H9 (cell line): ENCODE measurements at regions not wholly inside any gene's neighbourhood (a gene's known extent, or its start where the extent isn't known, plus 50 kb on each side); places are given as distances from the start of the nearest gene placed in this dataset.
A peak's percentile ranks its signal among the peaks of the same experiment; 100 is the strongest.

Source experiments
- DNase-seq: peaks from one replicate; pipeline ENCODE4 v3.0.0-alpha.2; 2017
- H2AFZ ChIP-seq: one replicate; pipeline ENCODE4 v1.6.1; 2013; ENCODE audit warnings: mild to moderate bottlenecking, low read length, control low read depth, moderate library complexity
- H2AK5ac ChIP-seq: 2 replicates; pipeline ENCODE4 v1.6.1; 2013; ENCODE audit warnings: low read length, control low read depth, mixed read lengths; ENCODE audit not compliant: insufficient read length
- H2BK120ac ChIP-seq: one replicate; pipeline ENCODE4 v1.6.1; 2013; ENCODE audit warnings: low read depth, mild to moderate bottlenecking, low read length, control low read depth, inconsistent platforms; ENCODE audit not compliant: poor library complexity, severe bottlenecking
- H2BK12ac ChIP-seq: 2 replicates; pipeline ENCODE4 v1.6.1; 2013; ENCODE audit warnings: low read length, control low read depth, mixed read lengths, low read depth; ENCODE audit not compliant: insufficient read length
- H2BK15ac ChIP-seq: 2 replicates; pipeline ENCODE4 v1.6.1; 2013; ENCODE audit warnings: low read depth, low read length, control low read depth
- H2BK20ac ChIP-seq: one replicate; pipeline ENCODE4 v1.6.1; 2013; ENCODE audit warnings: low read depth, mild to moderate bottlenecking, low read length, control low read depth, inconsistent platforms; ENCODE audit not compliant: poor library complexity, severe bottlenecking
- H2BK5ac ChIP-seq: 2 replicates; pipeline ENCODE4 v1.6.1; 2013; ENCODE audit warnings: low read length, control low read depth, mixed read lengths; ENCODE audit not compliant: insufficient read length
- H3K14ac ChIP-seq: 2 replicates; pipeline ENCODE4 v1.6.1; 2013; ENCODE audit warnings: low read length, control low read depth; ENCODE audit not compliant: insufficient read depth
- H3K18ac ChIP-seq: 2 replicates; pipeline ENCODE4 v1.6.1; 2013; ENCODE audit warnings: low read depth, mild to moderate bottlenecking, mixed read lengths, low read length, control low read depth; ENCODE audit not compliant: insufficient read length
- H3K23ac ChIP-seq: 2 replicates; pipeline ENCODE4 v1.6.1; 2013; ENCODE audit warnings: low read length, control low read depth, mixed read lengths, low read depth; ENCODE audit not compliant: insufficient read length
- H3K23me2 ChIP-seq: 2 replicates; pipeline ENCODE4 v1.6.1; 2013; ENCODE audit warnings: low read depth, mild to moderate bottlenecking, mixed read lengths, low read length, control low read depth; ENCODE audit not compliant: insufficient read length, poor library complexity, severe bottlenecking
- H3K27ac ChIP-seq: 2 replicates; pipeline ENCODE4 v1.5.1; 2013; ENCODE audit warnings: low read length, control low read depth, mixed read lengths, low read depth; ENCODE audit not compliant: insufficient read length
- H3K27me3 ChIP-seq: 2 replicates; pipeline ENCODE4 v1.6.1; 2013; ENCODE audit warnings: low read length, control low read depth, inconsistent platforms; ENCODE audit not compliant: insufficient read depth
- H3K4ac ChIP-seq: 2 replicates; pipeline ENCODE4 v1.6.1; 2013; ENCODE audit warnings: low read depth, mild to moderate bottlenecking, control low read depth, inconsistent platforms, low read length, moderate library complexity
- H3K4me1 ChIP-seq: 2 replicates; pipeline ENCODE4 v1.6.1; 2013; ENCODE audit warnings: low read length, control low read depth, inconsistent platforms; ENCODE audit not compliant: insufficient read depth
- H3K4me2 ChIP-seq: 2 replicates; pipeline ENCODE4 v1.6.1; 2013; ENCODE audit warnings: low read length, control low read depth, mixed read lengths; ENCODE audit not compliant: insufficient read length, insufficient read depth
- H3K56ac ChIP-seq: 2 replicates; pipeline ENCODE4 v1.6.1; 2013; ENCODE audit warnings: low read depth, mild to moderate bottlenecking, mixed read lengths, low read length, control low read depth; ENCODE audit not compliant: insufficient read length
- H3K79me1 ChIP-seq: 2 replicates; pipeline ENCODE4 v1.6.1; 2013; ENCODE audit warnings: low read depth, mild to moderate bottlenecking, moderate library complexity, low read length, control low read depth, inconsistent platforms; ENCODE audit not compliant: insufficient read depth, poor library complexity, severe bottlenecking
- H3K79me2 ChIP-seq: 2 replicates; pipeline ENCODE4 v1.6.1; 2013; ENCODE audit warnings: low read length, control low read depth, inconsistent platforms; ENCODE audit not compliant: insufficient read depth
- H3K9ac ChIP-seq: 2 replicates; pipeline ENCODE4 v1.6.1; 2013; ENCODE audit warnings: low read length, control low read depth, mixed read lengths; ENCODE audit not compliant: insufficient read length; ENCODE audit errors: extremely low read depth
- H3K9me3 ChIP-seq: one replicate; pipeline ENCODE4 v1.6.1; 2013; ENCODE audit warnings: low read depth, low read length, inconsistent platforms; ENCODE audit not compliant: control insufficient read depth
- H3T11ph ChIP-seq: one replicate; pipeline ENCODE4 v1.6.1; 2013; ENCODE audit warnings: mild to moderate bottlenecking, low read length, control low read depth, inconsistent platforms
- H4K20me1 ChIP-seq: one replicate; pipeline ENCODE4 v1.6.1; 2013; ENCODE audit not compliant: control insufficient read depth, insufficient read length, insufficient read depth
- H4K5ac ChIP-seq: 2 replicates; pipeline ENCODE4 v1.6.1; 2013; ENCODE audit warnings: low read depth, mild to moderate bottlenecking, mixed read lengths, low read length, control low read depth; ENCODE audit not compliant: insufficient read length
- H4K8ac ChIP-seq: replicated peaks from 2 replicates; pipeline ENCODE4 v1.6.1; 2013; ENCODE audit warnings: low read length, control low read depth, mixed read lengths, low read depth; ENCODE audit not compliant: insufficient read length
- H4K91ac ChIP-seq: 2 replicates; pipeline ENCODE4 v1.6.1; 2013; ENCODE audit warnings: low read depth, mild to moderate bottlenecking, moderate library complexity, mixed read lengths, low read length, control low read depth; ENCODE audit not compliant: insufficient read length
- H3K27ac Mint-ChIP-seq, 3 experiments: 2 replicates in 2 of 3; 3 replicates in 1 of 3; pipeline ENCODE4 v1.8.0; 2020 to 2021; ENCODE audit warnings: mixed read lengths in 3 of 3, mild to moderate bottlenecking in 1 of 3, moderate library complexity in 1 of 3
- H3K27me3 Mint-ChIP-seq: 2 replicates; pipeline ENCODE4 v1.8.0; 2021; ENCODE audit warnings: low read depth, mild to moderate bottlenecking, moderate library complexity, mixed read lengths
- H3K36me3 Mint-ChIP-seq, 3 experiments: 2 replicates in 2 of 3; 3 replicates in 1 of 3; pipeline ENCODE4 v1.8.0; 2020 to 2021; ENCODE audit warnings: low read depth in 3 of 3, mixed read lengths in 3 of 3; ENCODE audit not compliant: insufficient read depth in 1 of 3
- H3K4me1 Mint-ChIP-seq, 2 experiments: 2 replicates each; pipeline ENCODE4 v1.8.0; 2020; ENCODE audit warnings: mixed read lengths in 2 of 2
- H3K4me3 Mint-ChIP-seq, 2 experiments: 2 replicates in 1 of 2; 3 replicates in 1 of 2; pipeline ENCODE4 v1.8.0; 2020 to 2021; ENCODE audit warnings: mild to moderate bottlenecking in 2 of 2, mixed read lengths in 2 of 2, moderate library complexity in 1 of 2
- H3K9me3 Mint-ChIP-seq, 2 experiments: 2 replicates in 1 of 2; 3 replicates in 1 of 2; pipeline ENCODE4 v1.8.0; 2020; ENCODE audit warnings: mild to moderate bottlenecking in 2 of 2, mixed read lengths in 2 of 2, moderate library complexity in 1 of 2
- WGBS: extraction: QIAGEN DNeasy Blood & Tissue Kit; methylation state at CpG from one replicate; pipeline ENCODE4 v1.1.7; 2013; ENCODE audit warnings: missing lambda C conversion rate, low lambda C conversion rate, mixed read lengths; ENCODE audit not compliant: insufficient read length; ENCODE audit errors: extremely low coverage; 5-methylcytosine and 5-hydroxymethylcytosine counted together
- TF ChIP-seq, protein P1 (sequence below): fragments of 200-600 bp; sonication (generic); conservative IDR thresholded peaks from 3 replicates; pipeline ENCODE4 v1.8.0; 2021; ENCODE audit warnings: antibody characterized with exemption, mild to moderate bottlenecking

DNA sequence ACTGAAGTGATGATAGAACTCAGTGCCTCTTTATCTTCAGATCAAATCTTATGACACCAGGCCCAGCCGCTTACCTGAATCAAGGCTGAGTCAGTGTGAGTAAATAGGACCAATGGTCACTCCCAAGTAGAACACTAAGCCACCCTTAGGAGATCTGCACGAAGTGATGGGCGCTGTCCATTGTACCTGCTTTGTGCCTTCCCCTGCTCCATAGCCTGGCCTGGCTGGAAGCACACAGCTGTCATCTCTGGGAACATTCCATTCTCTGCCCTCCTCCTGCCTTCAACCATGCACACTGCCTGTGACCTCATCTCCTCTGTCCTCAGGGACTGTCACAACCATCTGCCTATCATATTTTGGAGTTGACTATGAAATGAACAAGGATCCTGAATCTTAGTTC lies 279.5 kb upstream of the ASIC2 start:
- Histone ChIP-seq H3K56ac (no peak overlapping the region), H3K18ac (no peak overlapping the region), H2BK20ac (no peak overlapping the region), H3K27ac (no peak overlapping the region), H2BK15ac (no peak overlapping the region), H3K4me2 (no peak overlapping the region), H3K9me3 (no peaks in the 10 kb centered on the region), H4K8ac (no peak overlapping the region), H4K91ac (no peak overlapping the region), H3K23ac (no peak overlapping the region), H3K14ac (no peak overlapping the region), H3K79me1 (no peaks in the 10 kb centered on the region), H3T11ph (no peak overlapping the region), H3K27me3 (no peaks in the 10 kb centered on the region), H2BK5ac (no peak overlapping the region), H2BK12ac (no peak overlapping the region), H3K4me1 (peaks cover 1% of the 10 kb centered on the region; the same call in 1 of the 2 replicates), H4K5ac (no peak overlapping the region), H3K79me2 (no peaks in the 10 kb centered on the region), H3K4ac (no peak overlapping the region), H3K9ac (no peak overlapping the region), H4K20me1 (no peaks in the 10 kb centered on the region), H3K23me2 (no peaks in the 10 kb centered on the region), H2BK120ac (no peak overlapping the region), H2AK5ac (no peak overlapping the region), H2AFZ (no peak overlapping the region)
- TF ChIP-seq, protein P1, sequence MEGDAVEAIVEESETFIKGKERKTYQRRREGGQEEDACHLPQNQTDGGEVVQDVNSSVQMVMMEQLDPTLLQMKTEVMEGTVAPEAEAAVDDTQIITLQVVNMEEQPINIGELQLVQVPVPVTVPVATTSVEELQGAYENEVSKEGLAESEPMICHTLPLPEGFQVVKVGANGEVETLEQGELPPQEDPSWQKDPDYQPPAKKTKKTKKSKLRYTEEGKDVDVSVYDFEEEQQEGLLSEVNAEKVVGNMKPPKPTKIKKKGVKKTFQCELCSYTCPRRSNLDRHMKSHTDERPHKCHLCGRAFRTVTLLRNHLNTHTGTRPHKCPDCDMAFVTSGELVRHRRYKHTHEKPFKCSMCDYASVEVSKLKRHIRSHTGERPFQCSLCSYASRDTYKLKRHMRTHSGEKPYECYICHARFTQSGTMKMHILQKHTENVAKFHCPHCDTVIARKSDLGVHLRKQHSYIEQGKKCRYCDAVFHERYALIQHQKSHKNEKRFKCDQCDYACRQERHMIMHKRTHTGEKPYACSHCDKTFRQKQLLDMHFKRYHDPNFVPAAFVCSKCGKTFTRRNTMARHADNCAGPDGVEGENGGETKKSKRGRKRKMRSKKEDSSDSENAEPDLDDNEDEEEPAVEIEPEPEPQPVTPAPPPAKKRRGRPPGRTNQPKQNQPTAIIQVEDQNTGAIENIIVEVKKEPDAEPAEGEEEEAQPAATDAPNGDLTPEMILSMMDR, result no peak
- H3K4me3 Mint-ChIP-seq, result no peak overlapping the region
- no peaks in the 10 kb centered on the region for H3K36me3 Mint-ChIP-seq
- no CpG with 5 or more reads among the region's 3 CpGs for WGBS
- peaks cover 3% of the 10 kb centered on the region; the same call in 1 of the 2 replicates for H3K27me3 Mint-ChIP-seq
- DNase-seq, result peak; percentile 48
- H3K9me3 Mint-ChIP-seq, result no peaks in the 10 kb centered on the region
- no peak overlapping the region for H3K27ac Mint-ChIP-seq
- peaks cover 12 to 13% of the 10 kb centered on the region in 2 experiments for H3K4me1 Mint-ChIP-seq
